ENCODE measurements at regions not wholly inside any gene's neighbourhood (a gene's known extent, or its start where the extent isn't known, plus 50 kb on each side); places are given as distances from the start of the nearest gene placed in this dataset.

DNA sequence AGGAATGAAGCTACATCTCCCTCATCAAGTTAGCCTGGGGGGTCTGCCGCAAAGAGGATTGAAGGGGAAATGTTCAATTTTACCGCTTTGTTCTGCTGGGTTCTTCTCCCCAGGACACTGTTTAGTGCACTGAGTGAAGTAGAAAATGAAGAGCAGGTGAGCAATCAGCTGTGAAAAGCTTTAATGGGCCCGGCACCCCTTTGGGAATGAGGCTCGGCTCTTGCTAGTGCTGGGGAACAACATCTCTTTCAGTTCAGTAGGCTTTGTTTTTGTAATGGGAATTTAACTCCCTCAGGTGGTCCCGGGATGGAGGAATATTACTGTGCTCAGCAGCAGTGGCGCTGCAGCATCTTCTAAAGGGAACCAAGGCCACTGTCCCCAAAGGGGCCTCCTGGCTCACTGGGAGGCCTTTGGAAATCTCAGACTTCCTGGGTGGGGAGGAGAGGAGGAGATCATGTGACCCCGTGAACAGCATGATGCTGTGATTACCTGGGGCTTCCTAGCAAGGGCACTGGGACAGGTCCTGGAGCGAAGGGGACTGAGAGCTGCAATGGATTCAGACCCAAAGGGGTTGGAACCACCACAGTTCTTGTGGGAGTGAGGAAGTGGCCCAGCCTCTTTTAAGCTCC, 85.2 kb upstream of the MAX start:
- DNase-seq: no peak

DNA sequence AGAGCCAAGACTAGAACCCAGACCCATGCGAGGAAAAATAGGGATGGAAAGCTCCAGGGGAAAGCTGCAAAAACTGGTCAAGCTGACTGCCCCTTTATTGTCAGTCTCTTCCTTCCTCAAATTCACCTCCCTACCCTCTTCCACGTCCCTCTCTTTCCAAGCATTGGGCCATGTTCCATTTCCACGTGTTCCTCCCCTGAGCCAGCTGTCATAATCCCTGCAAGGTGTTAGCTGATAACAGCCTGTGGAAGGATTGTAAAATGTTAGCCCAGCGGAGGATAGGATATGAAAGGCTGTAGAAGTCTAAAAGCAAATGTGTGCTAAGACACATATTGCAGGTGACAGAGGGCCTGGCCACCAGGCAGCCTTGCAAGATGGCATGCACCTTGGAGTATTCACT, 88.0 kb upstream of the MAX start:
- no peak for DNase-seq

DNA sequence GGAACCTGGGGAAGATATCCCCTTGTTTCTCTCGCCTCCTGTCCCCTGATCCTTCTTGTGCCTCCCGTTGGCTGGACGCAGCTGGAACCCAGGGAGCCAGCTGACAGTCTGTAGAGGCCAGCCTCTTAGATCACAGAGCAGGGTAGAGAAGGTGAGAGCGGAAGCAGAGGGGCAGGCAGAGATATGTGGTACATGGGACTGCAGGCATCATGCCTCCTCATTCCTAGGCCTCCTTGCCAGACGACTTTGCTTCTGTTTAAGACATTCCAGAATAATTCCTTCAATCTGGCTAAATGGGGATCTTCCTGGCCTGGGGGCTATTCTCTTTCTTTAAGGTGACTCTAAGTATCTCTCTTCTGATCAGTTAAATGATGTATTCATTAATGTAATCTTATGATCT, 89.4 kb upstream of the MAX start:
- DNase-seq: no peak

DNA sequence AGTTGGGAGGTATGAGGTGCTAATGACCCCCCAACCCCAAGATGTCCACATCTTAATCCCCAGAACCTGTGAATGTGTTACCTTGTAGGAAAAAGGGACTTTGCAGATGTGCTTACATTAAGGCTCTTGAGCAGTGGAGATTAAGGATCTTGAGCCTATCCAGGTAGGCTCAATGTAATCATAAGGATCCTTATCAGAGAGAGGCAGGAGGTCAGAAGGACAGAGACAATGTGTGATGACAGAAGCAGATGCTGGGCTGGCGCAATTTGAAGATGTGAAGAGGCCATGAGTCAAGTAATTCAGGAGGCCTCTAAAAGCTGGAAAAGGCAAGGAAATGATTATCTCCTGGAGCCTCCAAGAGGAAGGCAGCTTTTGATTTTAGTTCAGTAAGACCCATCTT, 90.4 kb upstream of the MAX start:
- DNase-seq: no peak

DNA sequence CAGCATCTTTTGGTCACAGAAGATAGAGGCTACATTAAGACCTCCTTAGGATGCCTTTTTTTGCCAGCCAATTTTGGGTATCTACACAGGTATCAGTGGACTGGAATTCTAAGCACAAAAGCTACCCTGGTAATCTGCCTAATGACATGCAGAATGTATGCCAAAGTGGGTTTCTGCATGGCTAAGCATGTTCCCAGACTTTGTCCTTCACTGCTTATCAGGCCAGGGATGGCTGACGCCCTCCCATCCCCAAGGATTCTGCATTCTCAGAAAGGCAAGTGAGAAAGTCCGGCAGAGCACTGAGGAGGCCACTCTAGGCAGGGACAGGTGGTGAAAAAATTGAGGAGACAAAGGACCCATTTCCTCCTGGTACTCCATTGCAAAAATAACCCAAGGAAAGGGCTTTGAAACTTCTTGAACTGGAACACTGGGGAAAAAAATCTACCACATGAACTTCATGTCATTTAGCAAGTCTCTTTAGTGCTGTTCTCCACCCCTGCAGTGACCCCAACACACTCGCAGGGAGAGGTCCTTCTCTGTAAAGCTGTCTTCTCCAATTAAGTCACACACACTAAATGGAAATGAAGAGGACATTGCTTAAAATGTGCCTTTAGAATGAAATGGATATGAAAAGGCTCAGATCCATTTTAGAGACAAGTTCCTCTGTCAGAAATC, 91.7 kb upstream of the MAX start:
- no peak for DNase-seq

DNA sequence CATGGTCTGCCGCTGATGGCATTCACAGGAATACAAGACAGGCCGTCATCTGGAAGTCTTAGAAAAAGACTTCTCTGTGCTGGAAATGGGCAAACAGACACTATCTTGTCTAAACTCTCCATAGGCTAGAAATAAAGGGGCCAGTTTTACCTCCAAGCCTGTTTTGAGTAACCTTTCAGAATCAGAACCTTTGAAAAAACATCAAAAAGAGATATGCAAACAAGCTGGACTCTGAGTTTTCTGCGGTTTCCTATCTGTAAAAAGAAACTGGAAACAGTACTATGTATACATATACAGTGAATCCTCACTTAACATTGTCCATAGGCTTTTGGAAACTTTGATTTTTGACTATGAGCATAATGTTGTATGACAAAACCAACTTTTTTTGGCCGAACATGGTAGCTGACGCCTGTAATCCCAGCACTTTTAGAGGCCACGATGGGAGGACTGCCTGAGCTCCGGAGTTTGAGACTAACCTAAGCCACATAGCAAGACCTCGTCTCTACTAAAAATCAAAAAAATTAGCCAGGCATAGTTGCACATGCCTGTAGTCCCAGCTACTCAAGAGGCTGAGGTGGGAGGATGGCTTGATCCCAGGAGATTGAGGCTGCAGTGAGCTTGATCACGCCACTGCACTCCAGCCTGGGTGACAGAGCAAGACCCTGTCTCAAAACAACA, 92.9 kb upstream of the MAX start:
- DNase-seq: no peak

DNA sequence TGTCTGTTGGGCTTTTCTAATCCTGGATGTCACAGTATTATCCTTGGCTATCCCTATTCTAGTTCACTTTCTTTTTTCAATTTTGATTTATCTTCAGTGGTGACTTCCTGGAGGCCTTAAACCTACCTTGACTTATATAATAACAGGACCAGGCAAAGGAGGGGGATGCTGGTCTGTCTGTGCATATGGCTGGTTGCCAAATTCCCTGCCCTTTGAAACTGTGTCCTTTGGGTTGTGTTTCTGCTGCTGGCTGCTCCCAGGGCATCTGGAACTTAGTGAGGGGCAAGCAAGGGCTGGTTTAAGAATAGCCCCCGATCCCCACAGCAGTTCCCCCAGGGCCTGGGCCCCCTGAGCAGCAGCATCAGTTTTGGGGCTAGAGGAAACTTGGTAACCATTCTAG, 96.0 kb upstream of the MAX start:
- DNase-seq: no peak

DNA sequence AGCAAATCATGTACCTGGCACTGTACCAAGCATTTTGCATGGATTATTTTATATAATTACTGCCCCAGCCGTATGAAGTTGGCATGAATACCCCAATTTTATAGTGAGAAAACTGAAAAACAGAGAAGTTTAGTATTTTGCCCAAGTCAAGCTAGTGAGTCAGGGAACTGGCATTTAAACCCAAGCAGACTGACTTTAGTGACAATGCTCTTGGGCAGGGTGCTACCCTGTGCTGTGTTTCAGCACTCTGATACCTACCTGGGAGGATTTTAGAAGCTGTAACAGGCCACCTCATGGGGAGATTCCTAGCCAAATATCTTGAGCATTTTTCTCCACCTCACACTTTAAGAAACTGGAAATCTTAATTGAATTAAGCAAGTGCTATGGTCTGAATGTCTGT, 98.1 kb upstream of the MAX start:
- DNase-seq: no peak

DNA sequence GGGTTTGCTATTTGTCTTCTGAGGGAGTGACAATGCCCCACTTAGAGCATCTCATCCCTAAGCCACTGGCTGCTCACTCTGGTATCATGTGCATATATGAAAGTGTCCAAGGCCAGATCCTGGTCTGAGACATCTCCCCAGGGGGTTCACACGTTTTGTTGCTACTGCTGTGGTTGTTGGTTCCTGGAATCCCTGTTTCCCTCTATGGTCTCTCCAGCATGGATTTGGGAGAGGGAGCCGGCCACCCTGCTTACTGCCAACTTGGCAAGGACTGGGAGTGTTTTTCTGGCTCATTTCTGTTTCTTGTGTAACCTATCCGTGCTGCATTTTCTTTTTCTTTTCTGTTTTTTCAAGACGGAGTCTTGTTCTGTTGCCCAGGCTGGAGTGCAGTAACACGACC, 101.3 kb upstream of the MAX start:
- DNase-seq: no peak

DNA sequence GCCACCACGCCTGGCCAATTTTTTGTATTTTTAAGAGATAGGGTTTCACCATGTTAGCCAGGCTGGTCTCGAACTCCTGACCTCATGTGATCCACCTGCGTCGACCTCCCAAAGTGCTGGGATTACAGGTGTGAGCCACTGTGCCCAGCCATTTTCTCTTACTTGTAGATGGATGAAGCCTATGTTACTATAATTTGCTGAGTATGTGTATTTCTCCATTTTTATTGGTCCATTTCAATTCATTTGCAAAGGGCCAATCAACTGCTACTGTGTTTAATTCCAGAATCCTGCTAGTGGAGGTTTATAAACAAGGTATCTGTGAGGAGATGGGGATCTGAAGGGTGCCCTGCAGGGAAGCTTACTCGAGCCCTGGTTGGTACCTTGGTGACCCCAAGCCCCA, 101.7 kb upstream of the MAX start:
- DNase-seq: no peak

DNA sequence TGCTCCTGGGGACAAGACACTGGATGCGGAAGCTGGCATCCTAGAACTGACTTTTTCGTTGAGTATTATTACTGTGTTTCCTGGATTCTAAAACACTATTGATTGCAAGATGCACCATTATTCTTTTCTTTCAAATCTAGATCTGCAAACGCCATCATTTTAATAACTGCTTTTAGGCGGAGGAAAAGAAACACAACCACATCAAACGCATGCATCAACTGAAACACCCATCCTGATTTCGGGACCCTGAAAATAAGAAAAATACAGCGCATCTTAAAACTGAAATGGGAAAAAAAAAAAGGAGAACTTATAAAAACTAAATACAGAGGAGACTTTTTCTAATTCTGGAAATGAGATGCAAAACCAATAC, 103.7 kb upstream of the MAX start:
- no peak for DNase-seq

DNA sequence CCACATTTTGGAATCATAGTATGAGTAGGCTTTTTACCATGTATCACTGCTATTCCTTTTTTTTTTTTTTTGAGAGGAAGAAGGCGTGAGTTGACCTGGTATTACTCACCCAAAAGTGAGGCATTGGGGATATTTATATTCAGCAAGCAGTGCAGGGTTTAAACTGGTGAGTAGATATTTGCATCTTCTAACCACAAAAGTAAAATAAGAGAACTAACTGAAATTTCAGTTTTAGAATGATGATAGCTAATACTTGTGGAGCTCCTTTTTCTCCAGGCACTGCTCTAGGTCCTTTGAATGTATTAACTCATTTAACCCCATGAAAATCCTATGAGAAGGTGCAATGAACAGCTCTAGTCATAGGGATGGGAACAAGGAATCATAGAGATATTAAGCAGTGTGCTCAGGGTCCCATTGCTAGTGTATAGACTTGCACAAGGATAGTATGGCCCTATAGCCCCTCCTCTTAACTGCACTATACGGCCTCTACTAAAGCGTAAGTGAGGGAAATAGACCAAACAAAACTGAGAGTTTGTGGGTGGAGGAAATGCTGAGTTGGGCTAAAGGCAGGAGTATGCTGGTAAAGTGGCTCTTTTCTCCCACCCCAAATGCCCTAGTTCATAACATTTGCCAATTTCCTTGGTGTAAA, 104.3 kb upstream of the MAX start:
- DNase-seq: no peak

DNA sequence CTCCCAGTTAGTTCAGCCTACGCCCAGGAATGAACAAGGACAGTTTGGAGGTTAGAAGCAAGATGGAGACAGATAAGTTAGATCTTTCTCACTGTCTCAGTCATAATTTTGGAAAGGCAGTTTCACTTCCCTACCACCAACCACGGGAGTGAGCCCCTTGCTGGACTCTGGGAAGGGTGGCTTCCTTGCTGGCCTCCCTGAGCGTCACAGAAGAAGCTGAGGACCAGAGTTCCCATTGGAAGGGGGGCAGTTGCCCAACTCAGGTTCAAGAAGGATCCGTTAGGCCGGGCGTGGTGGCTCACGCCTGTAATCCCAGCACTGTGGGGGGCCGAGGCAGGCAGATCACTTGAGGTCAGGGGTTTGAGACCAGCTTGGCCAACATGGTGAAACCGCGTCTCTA, 106.2 kb upstream of the MAX start:
- DNase-seq: no peak

DNA sequence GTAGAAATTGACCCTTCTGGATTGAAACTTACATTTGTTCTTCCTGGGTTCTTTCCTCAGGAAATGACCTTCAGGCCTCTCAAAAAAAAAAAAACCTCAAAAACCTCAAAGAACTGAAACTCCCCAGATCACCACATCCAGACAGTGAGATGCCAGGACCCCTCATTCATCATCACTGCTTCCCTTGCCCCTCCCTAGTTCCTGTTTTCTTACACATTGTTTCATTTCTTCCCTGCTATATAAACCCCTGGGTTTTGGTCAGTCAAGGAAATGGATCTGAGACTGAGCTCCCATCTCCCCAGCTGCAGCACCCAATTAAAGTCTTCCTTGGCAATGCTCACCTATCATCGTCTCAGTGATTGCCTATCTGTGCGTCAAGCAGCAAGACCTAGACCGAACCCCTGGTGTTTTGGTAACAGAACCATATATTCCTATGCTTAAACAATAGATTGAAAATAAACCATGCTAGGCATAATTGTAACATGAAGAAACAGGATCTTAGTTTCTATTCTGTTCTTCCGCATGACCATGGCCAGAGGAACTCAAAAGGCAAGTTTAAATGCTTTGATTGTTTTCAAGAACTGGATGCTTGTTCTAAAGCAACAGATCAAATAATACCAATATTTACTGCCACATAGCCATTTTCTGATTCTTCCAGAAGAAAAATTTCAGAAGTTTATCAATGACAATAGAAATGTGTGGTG, 108.0 kb upstream of the MAX start:
- DNase-seq: no peak

DNA sequence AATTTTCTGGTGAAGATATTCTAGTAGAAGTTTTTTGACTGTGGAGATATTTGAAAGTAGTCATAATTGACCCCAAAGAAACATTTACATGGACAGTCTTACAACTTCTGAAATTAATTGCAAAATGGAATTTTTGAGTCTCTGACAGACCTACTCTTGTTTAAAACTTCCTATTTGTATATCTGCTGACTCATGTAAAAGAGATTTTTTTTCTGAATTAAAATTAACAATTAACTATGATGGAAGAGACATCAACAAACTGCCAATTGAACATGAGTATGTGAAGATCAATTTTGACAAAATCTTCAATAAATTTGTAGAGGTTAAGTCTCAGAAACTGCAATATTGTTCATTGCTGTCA, 108.5 kb upstream of the MAX start:
- no peak for DNase-seq

DNA sequence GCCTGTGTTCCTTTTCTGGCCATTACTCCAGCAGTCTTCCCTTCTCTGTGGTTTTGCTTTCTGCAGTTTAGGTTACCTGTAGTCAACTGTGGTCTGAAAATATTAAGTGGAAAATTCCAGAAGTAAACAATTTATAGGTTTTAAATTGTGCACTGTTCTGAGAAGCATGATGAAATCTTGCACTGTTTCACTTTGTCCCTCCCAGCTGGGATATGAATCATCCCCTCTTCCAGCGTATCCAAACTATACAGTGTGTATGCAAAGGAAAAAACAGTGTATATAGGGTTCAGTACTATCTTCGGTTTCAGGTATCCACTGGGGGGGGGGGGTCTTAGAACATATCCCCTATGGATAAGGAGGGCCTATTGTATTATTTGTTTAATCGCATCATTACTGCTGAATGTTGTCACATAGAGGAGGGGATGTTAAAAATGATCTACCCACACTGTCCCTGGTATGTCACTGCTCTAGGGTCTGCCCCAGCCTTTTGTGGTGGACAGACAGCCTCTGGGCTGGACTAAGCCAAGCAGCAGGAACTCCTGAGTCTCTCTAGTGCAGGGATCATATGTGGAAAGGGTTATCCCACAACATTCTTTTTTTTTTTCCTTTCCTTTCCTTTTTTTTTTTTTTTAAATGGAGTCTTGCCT, 109.1 kb upstream of the MAX start:
- DNase-seq: no peak

DNA sequence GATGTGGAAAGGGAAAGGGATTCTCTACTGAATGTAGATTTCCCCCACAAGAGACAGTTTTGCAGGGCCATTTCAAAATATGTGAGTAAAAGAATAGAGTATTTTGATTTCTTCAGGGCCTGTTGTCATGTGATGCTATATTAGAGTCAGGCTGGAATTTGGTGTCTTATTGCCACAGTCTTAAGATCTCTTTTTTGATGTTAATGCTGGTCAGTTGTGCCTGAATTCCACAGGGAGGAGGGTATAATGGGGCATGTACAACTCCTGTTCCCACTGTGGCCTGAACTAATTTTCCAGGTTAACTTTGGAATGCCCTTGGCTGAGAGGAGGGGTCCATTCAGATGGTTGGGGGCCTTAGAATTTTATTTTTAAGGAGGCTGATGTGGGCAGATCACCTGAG, 111.0 kb upstream of the MAX start:
- no peak for DNase-seq

DNA sequence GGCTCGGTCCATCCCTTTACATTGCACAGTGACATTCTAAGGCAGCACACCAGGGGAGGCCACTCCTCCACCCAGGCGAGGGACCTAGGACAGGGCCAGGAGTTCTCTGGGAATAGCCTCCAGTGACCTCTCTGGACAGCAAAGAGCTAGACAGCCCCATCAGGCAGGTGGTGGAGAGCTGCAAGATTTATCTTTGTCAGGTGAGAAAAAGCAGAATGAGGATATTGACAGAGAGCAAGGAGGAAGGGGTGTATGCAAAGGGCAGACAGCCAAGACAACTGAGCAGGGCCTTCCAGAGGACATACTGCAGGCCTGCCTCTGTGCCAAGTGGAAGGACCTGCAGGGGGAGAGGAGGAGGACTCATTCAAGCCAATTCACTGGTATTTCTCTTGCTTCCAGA, 112.4 kb upstream of the MAX start:
- DNase-seq: no peak

DNA sequence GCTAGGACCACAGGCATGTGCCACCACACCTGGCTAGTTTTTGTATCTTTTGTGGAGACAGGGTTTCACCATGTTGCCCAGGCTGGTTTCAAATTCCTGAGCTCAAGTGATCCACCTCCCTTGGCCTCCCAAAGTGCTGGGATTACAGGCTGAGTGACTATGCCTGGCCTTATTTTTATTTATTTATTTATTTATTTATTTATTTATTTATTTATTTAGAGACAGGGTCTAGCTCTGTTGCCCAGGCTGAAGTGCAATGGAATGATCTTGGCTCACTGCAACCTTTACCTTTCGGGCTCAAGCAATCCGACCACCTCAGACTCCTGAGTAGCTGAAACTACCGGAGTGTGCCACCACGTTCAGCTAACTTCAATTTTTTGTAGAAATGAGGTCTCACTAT, 117.0 kb upstream of the MAX start:
- peak; percentile 22 for DNase-seq

DNA sequence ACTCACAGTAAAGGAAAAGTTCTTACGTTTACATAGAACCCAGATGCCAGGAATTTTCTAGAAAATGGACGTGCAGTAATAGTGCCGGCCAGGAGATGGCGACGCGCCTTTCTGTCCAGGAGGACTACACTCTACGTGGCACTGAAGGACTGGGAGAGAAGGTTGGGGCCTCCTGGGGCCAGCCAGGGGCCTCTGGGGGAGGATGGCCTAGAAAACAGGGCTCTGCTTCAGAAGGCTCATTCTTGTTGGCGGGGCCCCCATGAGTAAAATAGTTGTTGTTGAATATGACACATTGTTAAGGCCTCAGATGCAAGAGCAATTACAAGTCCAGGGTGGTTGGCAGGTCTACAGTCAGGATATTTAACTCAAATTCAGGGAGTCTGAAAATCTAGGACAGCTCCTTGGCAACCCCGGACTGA, 120.1 kb upstream of the MAX start:
- DNase-seq: peak; percentile 78

DNA sequence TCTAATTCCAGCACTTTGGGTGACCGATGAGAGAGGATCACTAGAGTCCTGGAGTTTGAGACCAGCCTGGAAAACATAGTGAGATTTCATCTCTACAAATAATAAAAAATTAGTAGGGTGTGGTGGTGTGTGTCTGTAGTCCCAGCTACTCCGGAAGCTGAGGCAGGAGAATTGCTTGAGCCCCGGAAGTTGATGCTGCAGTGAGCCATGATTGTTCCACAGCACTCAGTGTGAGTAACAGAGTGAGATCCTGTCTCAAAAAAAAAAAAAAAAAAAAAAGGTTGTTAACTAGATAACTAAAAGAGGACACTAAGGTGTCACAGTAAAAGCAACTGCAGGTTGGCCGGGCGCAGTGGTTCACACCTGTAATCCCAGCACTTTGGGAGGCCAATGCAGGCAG, 121.3 kb upstream of the MAX start:
- no peak for DNase-seq

DNA sequence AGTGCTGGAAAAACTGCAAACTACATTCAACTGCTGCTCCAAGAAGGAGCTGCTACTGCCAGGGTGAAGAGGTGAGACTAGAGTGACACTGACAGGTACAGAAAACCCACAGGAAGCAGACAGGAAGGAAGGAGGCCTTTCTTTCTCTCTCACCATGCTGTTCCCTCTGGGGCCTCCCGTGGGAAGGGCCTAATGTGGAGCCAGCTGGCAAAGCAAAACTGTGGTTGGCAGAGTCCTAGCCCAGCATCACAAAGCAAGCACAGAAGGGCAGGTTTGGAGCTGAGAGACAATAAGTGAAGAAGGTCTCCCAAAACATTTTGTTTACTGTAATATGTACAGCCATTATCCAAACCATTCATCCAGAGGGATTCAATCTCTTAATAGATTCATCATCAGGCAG, 122.5 kb upstream of the MAX start:
- DNase-seq: no peak
